CD4-positive, alpha-beta T cell treated with Interleukin-10 for 1 hour (primary cell): ENCODE measurements at regions not wholly inside any gene's neighbourhood (a gene's known extent, or its start where the extent isn't known, plus 50 kb on each side); places are given as distances from the start of the nearest gene placed in this dataset.
"Not testable (repeated sequence)": the region's sequence is repeated elsewhere in the genome, so short reads cannot be mapped to it uniquely, and the experiment has no call there.

ENCODE experiments used
- DNase-seq: peaks from one replicate; pipeline ENCODE4 v3.0.0-alpha.2; 2020

GRCh38 chr1:58939666-58940370 is 156.0 kb upstream of the JUN start:
- DNase-seq: no peak

DNA sequence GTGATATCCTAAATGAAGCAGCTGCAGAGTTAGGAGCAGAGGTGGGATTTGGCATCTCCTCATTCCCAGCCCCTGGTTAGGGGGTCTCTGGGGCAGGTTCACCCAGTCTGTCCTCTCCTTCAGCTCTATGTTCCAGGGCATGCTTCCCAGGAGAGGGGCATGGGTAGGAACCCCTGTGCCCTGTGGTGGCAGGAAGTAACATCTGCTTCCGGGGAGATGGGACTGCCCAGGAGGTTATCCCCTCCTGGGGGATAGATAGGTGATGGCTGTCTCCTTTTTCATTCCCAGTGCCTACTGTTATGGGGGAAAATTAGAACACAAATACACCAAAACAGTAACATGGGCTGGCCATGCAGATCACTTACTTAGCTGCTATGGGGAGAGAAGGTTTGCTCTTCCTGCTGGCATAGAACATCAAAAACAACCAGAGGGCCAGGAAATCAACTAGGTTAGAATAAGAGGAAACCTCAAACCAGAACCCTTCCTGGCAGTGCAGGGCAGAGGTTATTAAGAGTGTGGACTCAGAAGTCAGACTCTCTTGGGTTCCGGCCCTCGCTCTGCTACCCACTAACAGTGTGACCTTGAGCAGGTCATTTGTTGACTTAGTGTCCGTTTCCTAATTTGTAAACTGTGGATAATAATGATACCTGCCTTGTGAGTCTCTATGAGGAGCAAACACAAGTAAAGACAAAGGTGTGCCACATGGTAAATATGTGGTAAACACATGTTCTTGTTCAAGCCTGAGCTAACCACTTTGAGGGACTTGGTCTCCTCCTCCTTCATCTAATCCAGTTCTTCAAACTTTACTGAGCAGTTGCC is 157.8 kb upstream of the JUN start:
- DNase-seq: peak; percentile 74

DNA sequence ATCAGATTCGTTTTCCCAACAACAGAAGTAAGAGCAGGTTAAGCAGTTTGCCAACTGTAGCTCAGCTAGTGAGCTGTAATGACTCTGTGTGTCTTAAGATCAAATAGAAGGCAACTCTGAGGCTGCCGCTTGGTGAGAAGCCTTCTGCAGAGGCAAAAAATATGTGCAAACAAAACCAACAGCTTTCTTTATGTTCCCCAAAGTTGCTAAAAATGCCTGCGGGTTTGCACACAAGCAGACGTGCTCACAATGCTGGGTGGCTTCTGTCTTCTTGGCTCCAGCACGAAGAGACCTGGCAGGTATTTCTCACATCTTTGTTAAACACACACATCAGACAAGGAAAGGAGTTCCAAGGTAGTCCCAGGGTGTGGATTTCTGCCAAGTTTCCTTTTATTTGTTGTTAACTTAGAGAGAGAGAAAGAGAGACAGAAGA is 158.9 kb upstream of the JUN start:
- peak; percentile 15 for DNase-seq

- DNase-seq: no peak
These were observed 159.9 kb upstream of the JUN start for GRCh38 chr1:58943776-58944175.

DNA sequence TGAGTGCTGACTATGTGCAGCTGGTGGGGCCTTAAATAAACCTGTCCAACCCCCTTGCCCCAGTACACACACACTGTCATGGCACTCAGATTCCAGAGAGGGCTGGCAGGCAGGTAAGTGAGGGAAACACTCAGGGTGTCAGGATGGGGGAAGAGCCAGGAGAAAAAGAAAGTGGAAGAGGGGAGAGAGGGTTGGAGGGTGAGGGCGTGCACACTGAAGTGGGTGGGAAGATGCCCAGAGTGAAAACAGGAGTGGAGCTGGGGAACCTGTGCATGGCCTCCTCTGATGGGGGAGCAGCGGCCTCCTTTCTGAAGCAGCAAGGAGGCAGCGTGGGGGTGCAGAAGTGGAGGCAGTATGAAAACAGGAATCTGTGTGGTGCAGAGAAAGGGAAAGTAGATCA is 160.6 kb upstream of the JUN start:
- DNase-seq: no peak

- DNase-seq: no peak
These were observed 162.5 kb upstream of the JUN start for GRCh38 chr1:58946390-58946789.

- DNase-seq: no peak
These were observed 164.8 kb upstream of the JUN start for GRCh38 chr1:58948671-58949070.

- DNase-seq: no peak
These were observed 165.8 kb upstream of the JUN start for GRCh38 chr1:58949551-58950220.

- DNase-seq: no peak
These were observed 167.1 kb upstream of the JUN start for GRCh38 chr1:58950897-58951296.

- DNase-seq: not testable (repeated sequence)
These were observed 170.1 kb upstream of the JUN start for GRCh38 chr1:58953951-58954350.

- not testable (repeated sequence) for DNase-seq
These were observed 179.4 kb upstream of the JUN start for GRCh38 chr1:58963287-58963686.

- no peak for DNase-seq
These were observed 180.6 kb upstream of the JUN start for GRCh38 chr1:58964428-58964827.

GRCh38 chr1:58964880-58965279 is 181.0 kb upstream of the JUN start:
- DNase-seq: no peak

DNA sequence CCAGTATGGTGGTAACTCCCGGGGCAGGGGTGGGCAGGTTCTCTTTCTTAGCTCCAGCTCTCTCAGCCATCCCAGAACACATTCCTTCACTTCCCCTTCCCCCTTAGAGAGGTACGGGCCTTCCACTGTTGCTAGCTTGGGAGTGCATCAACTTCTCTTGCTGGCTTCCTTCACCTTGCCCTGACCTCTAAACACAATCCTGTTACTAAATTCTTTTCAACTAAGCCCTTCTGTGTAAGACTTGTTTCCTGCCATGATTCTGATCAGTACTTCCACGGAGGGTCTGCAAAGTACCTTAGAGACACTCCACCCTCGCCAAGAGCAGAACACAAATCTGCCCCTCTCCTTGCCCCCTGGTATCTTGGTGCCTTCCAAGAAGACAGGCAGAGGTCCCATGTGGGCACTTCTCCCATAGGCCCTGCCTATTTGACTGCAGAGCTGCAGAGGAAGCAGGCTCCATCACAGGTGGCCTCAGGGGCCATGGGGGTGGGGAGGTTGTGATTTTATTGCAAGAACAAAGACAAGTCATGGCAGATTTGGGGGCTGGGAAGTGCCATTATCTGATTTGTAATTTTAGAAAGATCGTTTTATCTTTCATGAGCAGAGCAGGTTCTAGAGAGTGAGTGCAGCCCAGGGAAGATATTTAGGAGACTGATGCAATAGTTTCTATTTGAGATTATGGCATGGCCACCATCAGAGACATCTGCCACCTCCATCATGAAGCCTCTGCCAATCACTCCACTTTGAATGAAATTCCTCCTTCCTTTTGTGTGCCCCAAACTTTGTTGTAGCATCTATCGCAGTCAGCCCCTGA is 182.5 kb upstream of the JUN start:
- no peak for DNase-seq

- no peak for DNase-seq
These were observed 183.3 kb upstream of the JUN start for GRCh38 chr1:58966917-58967740.

DNA sequence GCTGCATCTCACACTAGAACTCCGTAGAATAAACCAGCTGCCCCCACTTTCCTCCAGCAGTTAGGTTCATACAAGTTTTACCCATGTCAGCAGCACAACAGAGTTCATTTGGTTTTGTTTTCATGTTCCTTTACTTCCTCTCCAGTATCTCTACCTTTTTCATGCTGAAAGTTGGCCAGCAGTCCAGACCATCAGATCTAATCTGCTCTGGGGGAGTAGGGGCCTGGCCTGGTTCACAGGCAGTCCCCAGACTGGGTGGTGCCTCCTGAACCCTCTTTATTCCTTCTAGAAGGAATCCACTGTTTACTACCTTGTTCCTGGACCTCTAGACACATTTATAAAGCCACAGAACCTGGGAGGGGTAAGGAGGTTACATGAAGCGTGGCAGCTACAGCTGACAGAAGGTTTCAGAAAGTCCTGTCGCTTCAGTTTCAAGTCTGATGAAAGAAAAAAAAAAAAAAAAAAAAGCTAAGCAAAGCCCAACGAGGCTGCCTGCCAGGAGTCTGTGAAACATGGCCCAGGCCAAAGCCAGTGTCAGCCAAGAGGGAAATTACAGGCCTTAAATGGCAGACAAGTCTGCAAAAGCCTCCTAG is 184.6 kb upstream of the JUN start:
- peak; percentile 33 for DNase-seq

- not testable (repeated sequence) for DNase-seq
These were observed 185.3 kb upstream of the JUN start for GRCh38 chr1:58969176-58969575.

GRCh38 chr1:58971629-58972140 is 187.8 kb upstream of the JUN start:
- DNase-seq: no peak

GRCh38 chr1:58975888-58976287 is 192.0 kb upstream of the JUN start:
- no peak for DNase-seq

DNA sequence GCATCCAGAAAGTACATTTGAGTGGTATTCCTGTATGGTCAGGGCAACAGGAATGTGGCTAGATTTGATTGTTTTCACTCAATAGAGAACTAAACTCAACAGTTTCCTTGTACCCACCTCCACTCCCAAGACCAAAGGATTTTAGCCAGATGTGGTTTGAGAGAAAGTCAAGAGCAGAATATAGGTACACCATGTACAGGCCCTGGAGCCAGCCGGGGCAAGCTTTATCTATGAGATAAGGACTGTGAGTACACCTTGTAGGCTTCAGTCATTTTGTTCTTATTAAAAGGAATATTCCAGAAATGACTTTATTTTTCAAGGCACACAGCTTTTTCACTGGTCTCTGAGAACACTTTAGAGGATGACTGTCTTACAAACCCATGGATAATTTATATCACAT is 192.4 kb upstream of the JUN start:
- DNase-seq: no peak

- no peak for DNase-seq
These were observed 193.8 kb upstream of the JUN start for GRCh38 chr1:58977598-58977997.
